ENCODE measurements at regions not wholly inside any gene's neighbourhood (a gene's known extent, or its start where the extent isn't known, plus 50 kb on each side); places are given as distances from the start of the nearest gene placed in this dataset.

DNA sequence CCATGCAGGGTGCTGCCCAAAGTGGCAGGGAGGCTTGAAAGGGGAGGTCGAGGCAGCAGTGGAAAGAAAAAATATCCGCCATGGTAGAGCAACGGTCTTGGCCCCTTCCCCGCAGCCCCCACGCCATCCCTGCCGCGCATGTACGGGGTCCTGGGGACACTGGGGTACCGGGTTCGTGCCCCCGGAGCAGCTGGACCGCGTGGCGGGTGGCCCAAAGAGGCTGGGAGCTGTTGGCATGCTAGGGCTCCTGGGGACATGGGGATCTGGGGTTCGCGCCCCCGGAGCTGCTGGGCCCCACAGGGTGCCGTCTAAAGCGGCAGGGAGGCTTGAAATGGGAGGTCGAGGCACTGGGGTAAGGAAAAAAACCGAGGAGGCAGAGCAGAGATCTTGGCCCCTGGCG is 316.5 kb downstream of the ALG10 start:
- DNase-seq (ENCODE audit: low spot score in 2 of 2) (peak in 1 of 2 donors; percentile 3), FAIRE-seq (no peak)

DNA sequence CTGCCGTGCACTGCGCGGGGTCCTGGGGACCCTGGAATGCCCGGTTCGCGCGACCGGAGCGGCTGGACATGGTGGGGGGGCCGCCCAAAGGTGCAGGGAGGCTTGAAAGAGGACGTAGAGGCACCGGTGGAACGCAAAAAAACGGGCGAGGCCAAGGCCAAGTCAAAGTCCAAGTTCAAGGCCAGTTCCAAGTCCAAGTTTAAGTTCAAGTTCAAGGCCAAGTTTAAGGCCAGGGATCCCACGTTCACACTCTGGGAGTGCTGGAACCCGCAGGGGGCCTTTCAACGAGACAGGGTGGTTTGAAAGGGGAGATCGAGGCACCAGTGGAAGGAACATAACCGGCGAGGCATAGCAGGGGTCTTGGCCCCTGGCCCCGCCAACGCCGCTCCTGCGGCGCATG is 317.6 kb downstream of the ALG10 start:
- DNase-seq (ENCODE audit: low spot score in 2 of 2) (peak in 1 of 2 donors; percentile 4), FAIRE-seq (no peak)

DNA sequence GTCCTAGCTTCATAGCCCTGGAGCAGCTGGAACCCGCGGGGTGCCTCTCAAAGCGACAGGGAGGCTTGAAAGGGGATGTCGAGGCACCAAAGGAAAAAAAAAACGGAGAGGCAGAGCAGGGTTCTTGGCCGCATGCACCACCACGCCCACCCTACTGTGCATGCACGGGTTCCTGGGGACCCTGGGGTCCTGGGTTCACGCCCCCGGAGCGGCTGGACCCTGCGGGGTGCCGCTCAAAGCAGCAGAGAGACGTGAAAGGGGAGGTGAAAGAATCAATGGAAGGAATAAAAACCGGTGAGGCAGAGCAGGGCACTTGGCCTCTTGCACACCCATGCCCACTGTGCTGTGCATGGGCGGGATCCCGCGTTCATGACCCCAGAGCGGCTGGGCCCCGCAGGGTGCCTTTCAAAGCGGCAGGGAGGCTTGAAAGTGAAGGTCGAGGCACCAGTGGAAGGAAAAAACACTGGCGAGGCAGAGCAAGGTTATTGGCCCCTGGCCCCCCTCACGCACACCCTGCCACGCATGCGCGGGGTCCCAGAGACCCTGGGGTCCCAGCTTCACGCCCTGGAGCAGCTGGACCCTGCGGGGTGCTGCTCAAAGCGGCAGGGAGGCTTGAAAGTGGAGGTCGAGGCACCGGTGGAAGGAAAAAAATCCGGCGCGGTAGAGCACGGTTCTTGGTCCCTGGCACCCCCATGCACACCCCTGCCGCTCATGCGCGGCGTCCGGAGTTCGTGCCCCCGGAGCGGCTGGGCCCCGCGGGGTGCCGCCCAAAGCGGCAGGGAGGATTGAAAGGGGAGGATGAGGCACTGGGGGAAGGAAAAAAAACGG is 318.5 kb downstream of the ALG10 start:
- FAIRE-seq (no peak), DNase-seq (ENCODE audit: low spot score in 2 of 2) (no peak)

DNA sequence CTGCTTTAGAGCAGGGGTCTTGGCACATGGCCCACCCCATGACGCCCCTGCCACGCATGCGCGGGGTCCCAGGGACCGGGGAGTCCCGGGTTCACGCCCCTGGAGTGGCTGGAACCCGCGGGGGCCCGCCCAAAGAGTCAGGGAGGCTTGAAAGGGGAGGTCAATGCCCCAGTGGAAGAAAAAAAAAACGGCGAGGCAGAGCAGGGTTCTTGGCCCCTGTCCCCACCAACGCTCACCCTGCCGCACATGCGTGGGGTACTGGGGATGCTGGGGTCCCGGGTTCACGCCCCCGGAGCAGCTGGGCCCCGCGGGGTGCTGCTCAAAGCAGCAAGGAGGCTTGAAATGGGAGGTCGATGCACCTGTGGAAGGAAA is 319.1 kb downstream of the ALG10 start:
- FAIRE-seq = no peak
- peak in 1 of 2 donors; percentile 5 for DNase-seq (ENCODE audit: low spot score in 2 of 2)

DNA sequence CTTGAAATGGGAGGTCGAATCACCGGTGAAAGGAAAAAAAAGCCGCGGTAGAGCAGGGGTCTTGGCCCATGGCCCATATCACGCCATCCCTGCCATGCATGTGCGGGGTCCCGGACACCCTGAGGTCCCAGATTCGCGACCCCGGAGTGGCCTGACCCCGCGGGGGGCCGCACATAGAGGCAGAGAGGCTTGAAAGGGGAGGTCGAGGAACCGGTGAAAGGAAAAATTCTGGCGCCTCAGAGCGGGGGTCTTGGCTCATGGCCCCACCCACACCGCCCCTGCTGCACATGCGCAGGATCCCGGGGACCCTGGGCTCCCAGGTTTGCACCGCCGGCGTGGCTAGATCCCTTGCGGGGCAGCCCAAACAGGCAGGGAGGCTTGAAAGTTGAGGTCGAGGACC is 319.8 kb downstream of the ALG10 start:
- FAIRE-seq (no peak), DNase-seq (ENCODE audit: low spot score in 2 of 2) (peak in 1 of 2 donors; percentile 2)

DNA sequence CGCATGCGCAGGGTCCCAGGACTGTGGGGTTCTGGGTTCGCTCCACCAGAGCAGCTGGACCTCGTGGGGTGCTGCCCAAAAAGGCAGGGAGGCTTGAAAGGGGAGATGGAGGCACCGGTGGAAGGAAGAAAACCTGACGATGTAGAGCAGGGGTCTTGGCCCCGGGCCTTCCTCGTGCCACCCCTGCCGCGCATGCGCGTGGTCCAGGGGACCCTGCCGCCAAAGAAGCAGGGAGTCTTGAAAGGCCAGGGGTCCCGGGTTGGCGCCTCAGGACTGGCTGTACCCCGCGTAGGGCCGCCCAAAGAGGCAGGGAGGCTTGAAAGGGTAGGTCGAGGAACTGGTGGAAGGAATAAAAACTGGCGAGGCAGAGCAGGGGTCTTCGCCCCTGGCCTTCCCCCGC is 321.0 kb downstream of the ALG10 start:
- no peak for FAIRE-seq
- no peak for DNase-seq (ENCODE audit: low spot score in 2 of 2)

DNA sequence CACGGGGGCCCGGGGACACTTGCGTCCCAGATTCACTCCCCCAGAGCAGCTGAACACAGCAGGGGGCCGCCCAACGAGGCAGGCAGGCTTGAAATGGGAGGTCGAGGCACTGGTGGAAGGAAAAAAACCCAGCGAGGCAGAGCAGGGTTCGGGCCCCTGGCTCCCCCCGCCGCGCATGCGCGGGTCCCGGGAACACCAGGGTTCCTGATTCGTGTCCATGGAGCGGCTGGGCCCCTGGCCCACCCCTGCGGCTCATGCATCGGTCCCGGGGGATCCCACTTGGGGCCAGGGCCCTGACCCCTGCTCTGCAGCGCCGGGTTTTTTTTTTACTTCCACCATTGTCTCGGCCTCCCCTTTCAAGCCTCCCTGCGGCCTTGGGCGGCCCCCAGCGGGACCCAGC is 321.5 kb downstream of the ALG10 start:
- no peak for FAIRE-seq

DNA sequence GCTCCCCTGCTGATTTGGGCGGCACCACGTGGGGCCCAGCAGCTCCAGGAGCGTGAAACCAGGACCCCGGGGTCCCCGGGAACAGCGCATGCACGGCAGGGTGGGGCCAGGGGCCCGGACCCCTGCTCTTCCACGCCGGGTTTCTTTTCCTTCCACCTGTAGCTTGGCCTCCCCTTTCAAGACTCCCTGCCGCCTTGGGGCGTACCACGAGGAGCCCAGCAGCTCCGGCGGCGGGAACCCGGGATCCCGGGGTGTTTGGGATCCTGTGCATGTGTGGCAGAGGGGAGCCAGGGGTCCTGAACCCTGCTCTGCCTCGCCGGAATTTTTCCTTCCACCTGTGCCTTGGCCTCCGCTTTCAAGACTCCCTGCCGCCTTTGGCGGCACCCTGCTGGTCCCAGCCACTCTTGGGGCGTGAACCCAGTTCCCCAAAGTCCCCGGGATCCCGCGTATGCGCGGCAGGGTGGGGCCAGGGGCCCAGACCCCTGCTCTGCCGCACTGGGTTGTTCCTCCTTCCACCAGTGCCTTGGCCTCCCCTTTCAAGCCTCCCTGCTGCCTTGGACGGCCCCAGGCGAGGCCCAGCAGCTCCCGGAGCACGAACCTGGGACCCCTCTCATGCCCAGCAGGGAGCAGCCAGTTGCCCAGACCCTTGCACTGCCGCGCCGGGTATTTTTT is 322.7 kb downstream of the ALG10 start:
- DNase-seq (ENCODE audit: low spot score in 2 of 2) (no peak), FAIRE-seq (no peak)

More for the DNA sequence above, 321.5 kb downstream of the ALG10 start:
- peak in 1 of 2 donors; percentile 12 for DNase-seq (ENCODE audit: low spot score in 2 of 2)

DNA sequence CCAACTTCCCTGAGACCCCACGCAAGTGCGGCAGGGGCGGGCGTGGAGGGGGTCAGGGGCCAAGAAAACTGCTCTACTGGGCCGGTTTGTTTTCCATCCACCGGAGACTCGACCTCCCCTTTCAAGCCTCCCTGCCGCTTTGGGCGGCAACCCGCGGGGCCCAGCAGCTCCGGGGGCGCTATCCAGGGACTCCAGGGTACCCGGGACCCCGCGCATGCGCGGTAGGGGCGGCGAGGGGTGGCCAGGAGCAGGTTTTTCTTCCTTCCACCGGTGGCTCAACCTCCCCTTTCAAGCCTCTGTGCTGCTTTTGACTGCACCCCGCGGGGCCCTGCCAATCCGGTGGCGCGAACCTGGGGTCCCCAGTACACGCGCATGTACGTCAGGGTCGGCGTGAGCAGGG is 323.5 kb downstream of the ALG10 start:
- no peak for FAIRE-seq
- DNase-seq (ENCODE audit: low spot score in 2 of 2) = no peak

DNA sequence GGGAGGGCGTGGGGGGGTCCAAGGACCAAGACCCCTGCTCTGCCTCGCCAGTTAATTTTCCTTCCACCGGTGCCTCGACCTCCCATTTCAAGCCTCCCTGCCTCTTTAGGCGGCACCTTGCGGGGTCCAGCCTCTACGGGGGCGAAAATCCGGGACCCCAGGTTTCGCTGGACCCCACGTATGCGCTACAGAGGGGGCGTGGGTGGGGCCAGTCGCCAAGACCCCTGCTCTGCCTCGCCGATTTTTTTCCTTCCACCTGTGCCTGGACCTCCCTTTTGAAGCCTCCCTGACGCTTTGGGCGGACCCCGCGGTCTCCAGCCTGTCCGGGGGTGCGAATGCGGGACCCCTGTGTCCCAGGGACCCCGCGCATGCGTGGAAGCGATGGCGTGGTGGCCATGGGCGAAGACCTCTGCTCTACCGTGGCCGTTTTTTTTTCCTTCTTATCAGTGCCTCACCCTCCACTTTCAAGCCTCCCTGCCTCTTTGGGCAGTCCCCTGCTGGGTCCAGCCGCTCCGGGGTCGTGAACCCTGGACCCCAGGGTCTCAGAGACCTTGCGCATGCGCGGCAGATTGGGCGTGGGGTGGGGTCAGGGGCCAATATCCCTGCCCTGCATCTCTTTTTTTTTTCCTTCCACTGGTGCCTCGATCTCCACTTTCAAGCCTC is 324.2 kb downstream of the ALG10 start:
- DNase-seq (ENCODE audit: low spot score in 2 of 2) (no peak), FAIRE-seq (no peak)

DNA sequence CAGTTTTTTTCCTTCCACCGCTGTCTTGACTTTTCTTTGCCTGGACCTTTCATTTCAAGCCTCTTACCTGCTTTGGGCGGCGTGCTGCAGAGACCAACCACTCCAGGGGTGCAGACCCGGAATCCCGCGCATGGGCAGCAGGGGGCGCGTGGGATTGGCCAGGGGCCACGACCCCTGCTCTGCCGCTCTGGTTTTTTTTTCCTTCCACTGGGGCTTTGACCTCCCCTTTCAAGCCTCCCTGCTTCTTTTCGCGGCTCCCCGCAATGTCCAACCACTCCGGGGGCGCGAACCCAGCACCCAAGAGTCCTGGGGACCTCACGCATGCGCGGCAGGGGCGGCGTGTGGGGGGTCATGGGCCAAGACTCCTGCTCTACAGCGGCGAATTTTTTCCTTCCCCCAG is 325.1 kb downstream of the ALG10 start:
- no peak for DNase-seq (ENCODE audit: low spot score in 2 of 2)
- FAIRE-seq = no peak

DNA sequence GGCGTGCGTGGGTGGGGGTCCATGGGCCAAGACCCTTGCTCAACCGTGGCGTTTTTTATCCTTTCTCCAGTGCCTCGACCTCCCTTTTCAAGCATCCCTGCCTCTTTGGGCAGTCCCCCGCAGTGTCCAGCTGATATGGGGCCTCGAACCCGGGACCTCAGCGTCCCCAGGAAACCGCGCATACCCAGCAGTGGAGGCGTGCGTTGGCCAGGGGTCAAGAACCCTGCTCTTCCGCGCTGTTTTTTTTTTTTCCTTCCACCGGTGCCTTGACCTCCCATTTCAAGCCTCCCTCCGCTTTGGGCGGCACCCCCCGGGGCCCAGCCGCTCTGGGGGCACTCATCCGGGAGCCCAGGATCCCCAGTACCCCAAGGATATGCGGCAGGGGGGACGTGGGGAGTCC is 325.8 kb downstream of the ALG10 start:
- DNase-seq (ENCODE audit: low spot score in 2 of 2) = no peak
- FAIRE-seq = no peak

DNA sequence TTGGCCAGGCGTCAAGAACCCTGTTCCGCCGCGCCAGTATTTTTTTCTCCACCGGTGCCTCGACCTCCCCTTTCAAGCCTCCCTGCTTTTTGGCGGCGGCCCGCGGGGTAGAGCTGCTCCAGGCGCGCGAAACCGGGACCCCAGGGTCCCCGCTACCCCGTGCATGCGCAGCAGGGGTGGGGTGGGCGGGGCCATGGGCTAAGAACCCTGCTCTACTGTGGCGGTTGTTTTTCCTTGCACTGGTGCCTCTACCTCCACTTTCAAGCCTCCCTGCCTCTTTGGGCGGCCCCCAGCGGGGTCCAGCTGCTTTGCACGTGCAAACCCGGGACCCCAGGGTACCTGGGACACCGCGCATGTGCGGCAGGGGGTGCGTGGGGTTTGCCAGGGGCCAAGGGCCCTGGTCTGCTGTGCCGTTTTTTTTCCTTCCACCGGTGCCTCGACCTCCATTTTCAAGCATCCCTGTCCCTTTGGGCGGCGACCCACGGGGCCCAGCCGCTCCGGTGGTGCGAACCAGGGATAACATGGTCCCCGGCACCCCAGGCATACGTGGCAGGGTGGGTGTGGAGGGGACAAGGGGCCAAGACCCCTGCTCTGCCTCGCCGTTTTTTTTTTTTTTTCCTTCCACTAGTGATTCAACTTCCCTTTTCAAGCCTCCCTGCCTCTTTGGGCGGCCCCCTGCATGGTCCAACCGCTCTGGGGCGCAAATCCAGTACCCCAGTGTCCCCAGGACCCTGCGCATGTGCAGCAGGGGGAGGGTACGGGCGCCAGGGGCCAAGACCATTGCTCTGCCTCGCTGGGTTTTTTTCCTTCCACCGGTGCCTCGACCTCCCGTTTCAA is 326.8 kb downstream of the ALG10 start:
- FAIRE-seq = no peak
- no peak for DNase-seq (ENCODE audit: low spot score in 2 of 2)

DNA sequence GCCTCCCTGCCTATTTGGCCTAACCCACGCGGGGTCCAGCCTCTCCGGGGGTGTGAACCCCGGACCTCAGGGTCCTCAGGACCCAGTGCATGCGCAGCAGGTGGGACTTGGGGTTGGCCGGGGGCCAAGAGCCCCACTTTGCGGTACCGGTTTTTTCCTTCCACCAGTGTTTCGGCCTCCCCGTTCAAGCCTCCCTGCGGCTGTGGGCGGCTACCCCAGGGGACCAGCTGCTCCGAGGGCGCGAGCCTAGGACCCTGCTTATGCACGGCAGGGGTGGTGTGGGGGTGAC is 327.3 kb downstream of the ALG10 start:
- no peak for DNase-seq (ENCODE audit: low spot score in 2 of 2)
- no peak for FAIRE-seq

DNA sequence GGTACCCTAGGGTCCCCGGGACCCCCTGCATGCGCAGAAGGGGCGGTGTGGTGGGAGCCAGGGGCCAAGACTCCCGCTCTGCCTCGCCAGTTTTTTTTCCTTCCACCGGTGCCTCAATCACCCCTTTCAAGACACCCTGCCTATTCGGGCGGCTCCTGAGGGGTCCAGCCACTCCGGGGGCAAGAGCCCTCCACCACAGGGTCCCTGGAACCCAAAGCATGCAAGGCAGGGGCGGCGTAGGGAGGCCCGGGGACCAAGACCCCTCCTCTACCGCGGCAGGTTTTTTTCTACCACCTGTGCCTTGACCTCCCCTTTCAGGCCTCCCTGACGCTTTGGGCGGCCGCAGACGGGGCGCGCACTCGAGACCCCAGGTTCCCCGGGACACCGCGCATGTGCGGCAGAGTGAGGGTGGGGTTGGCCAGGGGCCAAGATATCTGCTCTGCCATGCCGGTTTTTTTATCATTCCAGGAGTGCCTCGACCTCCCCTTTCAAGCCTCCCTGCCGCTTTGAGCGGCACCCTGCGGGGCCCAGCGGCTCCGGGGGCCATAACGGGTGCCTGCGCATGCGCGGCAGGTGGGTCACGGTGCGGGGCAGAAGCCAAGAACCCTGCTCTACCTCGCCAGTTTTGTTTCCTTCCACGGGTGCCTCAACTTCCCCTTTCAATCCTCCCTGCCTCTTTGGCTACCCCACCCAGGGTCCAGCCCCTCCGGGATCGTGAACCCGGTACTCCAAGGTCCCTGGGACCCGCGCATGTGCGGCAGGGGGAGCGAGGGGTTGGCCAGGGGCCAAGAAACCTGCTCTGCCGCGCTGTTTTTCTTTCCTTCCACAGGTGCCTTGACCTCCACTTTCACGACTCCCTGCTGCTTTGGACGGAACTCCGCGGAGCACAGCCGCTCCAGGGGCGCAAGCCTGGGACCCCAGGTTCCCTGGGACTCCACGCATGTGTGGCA is 328.1 kb downstream of the ALG10 start:
- DNase-seq (ENCODE audit: low spot score in 2 of 2) = peak in 1 of 2 donors; percentile 18
- FAIRE-seq = no peak

DNA sequence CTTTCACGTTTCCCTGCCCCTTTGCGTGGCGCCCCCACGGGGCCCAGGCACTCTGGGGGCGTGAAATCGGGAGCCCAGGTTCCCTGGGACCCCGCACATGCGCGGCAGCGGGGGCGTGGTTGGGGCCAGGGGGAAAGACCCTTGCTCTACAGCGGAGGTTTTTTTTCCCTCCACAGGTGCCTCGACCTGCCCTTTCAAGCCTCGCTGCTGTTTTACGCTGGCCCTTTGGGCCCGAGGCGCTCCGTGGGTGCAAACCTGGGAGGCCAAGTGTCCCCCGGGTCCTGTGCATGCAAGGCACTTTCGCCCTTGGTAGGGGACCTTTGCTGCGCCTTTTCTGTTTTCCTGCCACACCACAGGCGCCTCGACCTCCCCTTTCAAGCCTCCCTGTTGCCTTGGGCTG is 329.8 kb downstream of the ALG10 start:
- DNase-seq (ENCODE audit: low spot score in 2 of 2) (no peak), FAIRE-seq (no peak)

DNA sequence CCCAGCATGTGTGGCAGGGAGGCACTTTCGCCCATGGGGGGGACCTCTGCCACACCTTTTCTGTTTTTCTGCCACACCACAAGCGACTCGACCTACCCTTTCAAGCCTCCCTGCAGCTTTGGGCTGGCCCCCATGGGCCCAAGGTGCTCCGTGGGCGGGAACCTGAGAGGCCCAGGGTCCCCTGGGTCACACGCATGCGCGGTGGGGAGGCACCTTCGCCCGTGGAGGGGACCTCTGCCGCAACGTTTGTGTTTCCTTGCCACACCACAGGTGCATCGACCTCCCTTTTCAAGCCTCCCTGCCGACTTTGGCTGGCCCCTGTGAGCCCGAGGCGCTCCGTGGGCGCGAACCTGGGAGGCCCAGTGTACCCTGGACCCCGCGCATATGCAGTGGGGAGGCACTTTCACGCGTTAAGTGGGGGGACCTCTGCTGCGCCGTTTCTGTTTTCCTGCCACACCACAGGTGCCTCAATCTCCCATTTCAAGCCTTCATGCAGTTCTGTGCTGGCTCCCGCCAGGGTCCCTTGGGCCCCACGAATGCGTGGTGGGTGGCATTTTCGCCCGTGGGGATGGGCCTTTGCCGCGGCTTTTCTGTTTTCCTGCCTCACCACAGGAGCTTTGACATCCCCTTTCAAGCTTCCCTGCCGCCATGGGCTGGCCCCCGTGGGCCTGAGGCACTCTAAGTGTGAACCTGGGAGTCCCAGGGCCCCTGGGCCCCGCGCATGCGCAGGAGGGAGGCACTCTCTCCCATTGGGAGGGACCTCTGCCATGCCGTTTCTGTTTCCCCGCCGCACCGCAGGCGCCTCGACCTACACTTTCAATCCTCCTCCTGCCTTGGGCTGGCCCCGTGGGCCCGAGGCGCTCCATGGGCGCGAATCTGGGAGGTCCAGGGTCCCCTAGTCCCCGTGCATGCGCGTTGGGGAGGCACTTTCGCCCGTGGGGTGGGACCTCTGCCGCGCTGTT is 332.2 kb downstream of the ALG10 start:
- DNase-seq (ENCODE audit: low spot score in 2 of 2) (no peak), FAIRE-seq (no peak)

DNA sequence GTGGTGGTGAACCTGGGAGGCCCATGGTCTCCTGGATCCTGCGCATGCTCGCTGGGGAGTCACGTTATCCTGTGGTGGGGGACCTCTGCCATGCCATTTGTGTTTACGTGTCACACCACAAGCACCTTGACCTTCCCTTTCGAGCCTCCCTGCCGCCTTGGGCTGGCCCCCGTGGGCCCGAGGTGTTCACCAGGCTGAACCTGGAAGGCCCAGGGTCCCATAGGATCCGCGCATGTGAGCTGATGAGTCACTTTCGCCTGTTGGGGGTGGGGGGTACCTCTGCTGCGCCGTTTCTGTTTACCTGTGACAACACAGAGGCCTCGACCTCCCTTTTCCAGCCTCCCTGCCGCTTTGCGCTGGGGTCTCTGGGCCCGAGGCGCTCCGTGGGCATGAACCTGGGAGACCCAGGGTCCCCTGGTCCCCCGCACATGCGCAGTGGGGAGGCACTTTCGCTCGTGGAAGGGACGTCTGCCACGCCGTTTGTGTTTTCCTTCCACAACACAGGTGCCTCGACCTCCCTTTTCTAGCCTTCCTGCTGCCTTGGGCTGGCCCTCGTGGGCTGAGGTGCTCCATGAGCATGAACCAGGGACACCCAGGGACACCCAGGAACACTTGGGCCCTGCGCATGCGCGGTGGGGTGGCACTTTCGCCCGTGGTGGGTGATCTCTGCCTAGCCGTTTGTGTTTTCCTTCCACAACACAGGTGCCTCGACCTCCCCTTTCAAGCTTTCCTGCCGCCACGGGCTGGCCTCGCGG is 334.1 kb downstream of the ALG10 start:
- FAIRE-seq (no peak), DNase-seq (ENCODE audit: low spot score in 2 of 2) (no peak)
